ENCODE measurements at regions not wholly inside any gene's neighbourhood (a gene's known extent, or its start where the extent isn't known, plus 50 kb on each side); places are given as distances from the start of the nearest gene placed in this dataset.

- no peak overlapping the region for H3K27ac ChIP-seq (ENCODE audit: low read depth, low read length)
- 86 to 92% (median 90%) methylated on average over 3 of the region's 3 CpGs for WGBS, 3 donors
These were observed 259.3 kb downstream of the BMP7 start for GRCh38 chr20:57007171-57007540.

- WGBS, 3 donors: 12 to 54% (median 47%) methylated on average over 3 of the region's 3 CpGs
These were observed 258.2 kb downstream of the BMP7 start for GRCh38 chr20:57008217-57008616.

GRCh38 chr20:57009355-57009754, 257.1 kb downstream of the BMP7 start:
- H3K27ac ChIP-seq (ENCODE audit: low read depth, low read length): no peak overlapping the region
- 51 to 76% (median 76%) methylated on average over 3 of the region's 3 CpGs for WGBS, 3 donors

More at GRCh38 chr20:57008217-57008616, 258.2 kb downstream of the BMP7 start:
- no peak overlapping the region for H3K27ac ChIP-seq (ENCODE audit: low read depth, low read length)

- 69 to 79% (median 78%) methylated on average over 7 of the region's 7 CpGs for WGBS, 3 donors
- no peak overlapping the region for H3K27ac ChIP-seq (ENCODE audit: low read depth, low read length)
These were observed 256.7 kb downstream of the BMP7 start for GRCh38 chr20:57009775-57010174.

GRCh38 chr20:57012691-57013090, 253.8 kb downstream of the BMP7 start:
- WGBS, 3 donors: 91 to 94% (median 92%) methylated on average over 6 of the region's 6 CpGs
- H3K27ac ChIP-seq (ENCODE audit: low read depth, low read length): no peak overlapping the region

GRCh38 chr20:57013217-57013616, 253.2 kb downstream of the BMP7 start:
- 63 to 71% (median 67%) methylated on average over 1 of the region's 1 CpG for WGBS, 3 donors
- H3K27ac ChIP-seq (ENCODE audit: low read depth, low read length): no peak overlapping the region

GRCh38 chr20:57013741-57014140, 252.7 kb downstream of the BMP7 start:
- 4 to 7% (median 7%) methylated on average over 19 of the region's 19 CpGs for WGBS, 3 donors
- no peak overlapping the region for H3K27ac ChIP-seq (ENCODE audit: low read depth, low read length)

- 34 to 45% (median 38%) methylated on average over 9 of the region's 9 CpGs for WGBS, 3 donors
- H3K27ac ChIP-seq (ENCODE audit: low read depth, low read length): no peak overlapping the region
These were observed 246.1 kb downstream of the BMP7 start for GRCh38 chr20:57020364-57020763.

- no peak overlapping the region for H3K27ac ChIP-seq (ENCODE audit: low read depth, low read length)
- WGBS, 3 donors: 30 to 63% (median 52%) methylated on average over 6 of the region's 6 CpGs
These were observed 244.1 kb downstream of the BMP7 start for GRCh38 chr20:57022306-57022705.

- no peak overlapping the region for H3K27ac ChIP-seq (ENCODE audit: low read depth, low read length)
- 76 to 91% (median 84%) methylated on average over 2 of the region's 2 CpGs for WGBS, 3 donors
These were observed 243.4 kb downstream of the BMP7 start for GRCh38 chr20:57023007-57023406.

GRCh38 chr20:57023997-57024396, 242.4 kb downstream of the BMP7 start:
- 84 to 90% (median 88%) methylated on average over 9 of the region's 9 CpGs for WGBS, 3 donors

GRCh38 chr20:57024849-57025248, 241.6 kb downstream of the BMP7 start:
- 73 to 80% (median 76%) methylated on average over 4 of the region's 4 CpGs for WGBS, 3 donors
- no peak overlapping the region for H3K27ac ChIP-seq (ENCODE audit: low read depth, low read length)

More at GRCh38 chr20:57023997-57024396, 242.4 kb downstream of the BMP7 start:
- H3K27ac ChIP-seq (ENCODE audit: low read depth, low read length): no peak overlapping the region

- H3K27ac ChIP-seq (ENCODE audit: low read depth, low read length): no peak overlapping the region
- WGBS, 3 donors: 41 to 66% (median 66%) methylated on average over 3 of the region's 3 CpGs
These were observed 241.2 kb downstream of the BMP7 start for GRCh38 chr20:57025261-57025660.

- H3K27ac ChIP-seq (ENCODE audit: low read depth, low read length): no peak overlapping the region
- WGBS, 3 donors: 54 to 64% (median 62%) methylated on average over 4 of the region's 4 CpGs
These were observed 240.7 kb downstream of the BMP7 start for GRCh38 chr20:57025666-57026224.

GRCh38 chr20:57027777-57028176, 238.7 kb downstream of the BMP7 start:
- WGBS, 3 donors: 31 to 80% (median 63%) methylated on average over 5 of the region's 5 CpGs
- no peak overlapping the region for H3K27ac ChIP-seq (ENCODE audit: low read depth, low read length)

GRCh38 chr20:57030611-57031600, 235.5 kb downstream of the BMP7 start:
- no peak overlapping the region for H3K27ac ChIP-seq (ENCODE audit: low read depth, low read length)
- 50 to 56% (median 52%) methylated on average over 14 of the region's 14 CpGs for WGBS, 3 donors

- 57 to 64% (median 58%) methylated on average over 2 of the region's 2 CpGs for WGBS, 3 donors
These were observed 234.5 kb downstream of the BMP7 start for GRCh38 chr20:57031867-57032355.

GRCh38 chr20:57032847-57033246, 233.6 kb downstream of the BMP7 start:
- no peak overlapping the region for H3K27ac ChIP-seq (ENCODE audit: low read depth, low read length)
- 38 to 79% (median 79%) methylated on average over 9 of the region's 9 CpGs for WGBS, 3 donors

More at GRCh38 chr20:57031867-57032355, 234.5 kb downstream of the BMP7 start:
- H3K27ac ChIP-seq (ENCODE audit: low read depth, low read length): no peak overlapping the region

GRCh38 chr20:57034001-57034400, 232.4 kb downstream of the BMP7 start:
- 66 to 80% (median 72%) methylated on average over 5 of the region's 5 CpGs for WGBS, 3 donors
- no peak overlapping the region for H3K27ac ChIP-seq (ENCODE audit: low read depth, low read length)

Data from adipose tissue (tissue), 3 donors.